ENCODE measurements at regions not wholly inside any gene's neighbourhood (a gene's known extent, or its start where the extent isn't known, plus 50 kb on each side); places are given as distances from the start of the nearest gene placed in this dataset.

- peaks cover 6% of the 10 kb centered on the region for H3K9me3 ChIP-seq (ENCODE audit: control insufficient read depth, low read depth, low read length)
- dilution Hi-C loops (cut with MboI; ENCODE audit: extremely low pct_ligation_motif_present, low sequenced_read_pairs), result no loop called here
- no peak for FAIRE-seq
Observed at GRCh38 chr10:130747356-130747755, 564.2 kb downstream of the TCERG1L start.

DNA sequence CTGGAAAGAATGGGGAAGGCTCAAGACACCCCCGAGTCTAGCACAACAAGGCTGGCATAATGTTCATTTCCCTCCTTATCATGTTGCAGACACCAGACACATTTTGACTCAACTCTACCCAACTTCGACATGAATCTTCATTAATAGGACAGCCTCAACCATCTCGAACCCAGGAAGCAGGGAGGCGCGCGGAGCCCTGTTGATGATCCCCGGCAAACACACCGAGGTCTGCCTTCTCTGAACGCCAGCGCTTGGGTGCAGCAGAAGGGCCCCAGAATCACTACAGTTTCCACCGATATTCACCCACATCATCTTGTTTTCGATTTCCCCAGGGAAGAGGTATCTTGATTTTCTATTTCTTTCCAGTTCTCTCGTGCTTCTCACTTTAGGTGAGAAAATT, 563.6 kb downstream of the TCERG1L start:
- H3K9me1 ChIP-seq (ENCODE audit: control insufficient read depth, extremely low read depth, insufficient read depth, low read length), result no peaks in the 10 kb centered on the region
- H4K20me1 ChIP-seq (ENCODE audit: control insufficient read depth, extremely low read depth, insufficient read depth, low read length), result no peaks in the 10 kb centered on the region
- dilution Hi-C loops (cut with MboI; ENCODE audit: extremely low pct_ligation_motif_present, low sequenced_read_pairs), result no loop called here
- TF ChIP-seq, protein P1, sequence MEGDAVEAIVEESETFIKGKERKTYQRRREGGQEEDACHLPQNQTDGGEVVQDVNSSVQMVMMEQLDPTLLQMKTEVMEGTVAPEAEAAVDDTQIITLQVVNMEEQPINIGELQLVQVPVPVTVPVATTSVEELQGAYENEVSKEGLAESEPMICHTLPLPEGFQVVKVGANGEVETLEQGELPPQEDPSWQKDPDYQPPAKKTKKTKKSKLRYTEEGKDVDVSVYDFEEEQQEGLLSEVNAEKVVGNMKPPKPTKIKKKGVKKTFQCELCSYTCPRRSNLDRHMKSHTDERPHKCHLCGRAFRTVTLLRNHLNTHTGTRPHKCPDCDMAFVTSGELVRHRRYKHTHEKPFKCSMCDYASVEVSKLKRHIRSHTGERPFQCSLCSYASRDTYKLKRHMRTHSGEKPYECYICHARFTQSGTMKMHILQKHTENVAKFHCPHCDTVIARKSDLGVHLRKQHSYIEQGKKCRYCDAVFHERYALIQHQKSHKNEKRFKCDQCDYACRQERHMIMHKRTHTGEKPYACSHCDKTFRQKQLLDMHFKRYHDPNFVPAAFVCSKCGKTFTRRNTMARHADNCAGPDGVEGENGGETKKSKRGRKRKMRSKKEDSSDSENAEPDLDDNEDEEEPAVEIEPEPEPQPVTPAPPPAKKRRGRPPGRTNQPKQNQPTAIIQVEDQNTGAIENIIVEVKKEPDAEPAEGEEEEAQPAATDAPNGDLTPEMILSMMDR (optimal IDR thresholded peaks at IDR 0.05 in 1 of 3, IDR thresholded peaks at IDR 0.05 in 1 of 3, conservative IDR thresholded peaks at IDR 0.05 in 1 of 3; ENCODE audit: extremely low read depth in 1 of 3, insufficient read depth in 2 of 3, low read length in 3 of 3), result no peak
- no peak for TF ChIP-seq EZH2 (IDR thresholded peaks at IDR 0.05; ENCODE audit: low read length)
- no peak overlapping the region for H3K9ac ChIP-seq (ENCODE audit: control insufficient read depth, extremely low read depth, insufficient read depth, low read length)
- H3K27me3 ChIP-seq (ENCODE audit: control insufficient read depth, extremely low read depth, insufficient read depth, low read length), result no peaks in the 10 kb centered on the region
- H3K4me2 ChIP-seq (ENCODE audit: control insufficient read depth, extremely low read depth, insufficient read depth, low read depth, low read length), result no peak overlapping the region
- DNase-seq (ENCODE audit: low read depth, low spot score) (no peak), FAIRE-seq (no peak)
- no peaks in the 10 kb centered on the region for H3K4me1 ChIP-seq (ENCODE audit: control insufficient read depth, extremely low read depth, insufficient read depth, low read length)
- peaks cover 6% of the 10 kb centered on the region for H3K9me3 ChIP-seq (ENCODE audit: control insufficient read depth, low read depth, low read length)
- H3K79me2 ChIP-seq (ENCODE audit: control insufficient read depth, insufficient read depth, low read length), result no peaks in the 10 kb centered on the region
- H3K27ac ChIP-seq (ENCODE audit: control insufficient read depth, insufficient read depth, low read length), result no peak overlapping the region
- no peak overlapping the region for H3K4me3 ChIP-seq (ENCODE audit: control insufficient read depth in 2 of 3, extremely low read depth in 1 of 3, insufficient read depth in 2 of 3, low read depth in 1 of 3, low read length in 3 of 3)
- H2AFZ ChIP-seq (ENCODE audit: control insufficient read depth, low read length), result no peak overlapping the region
- H3K36me3 ChIP-seq (ENCODE audit: control insufficient read depth in 2 of 2, extremely low read depth in 1 of 2, insufficient read depth in 2 of 2, low read length in 2 of 2), result no peaks in the 10 kb centered on the region

More at GRCh38 chr10:130747356-130747755, 564.2 kb downstream of the TCERG1L start:
- H4K20me1 ChIP-seq (ENCODE audit: control insufficient read depth, extremely low read depth, insufficient read depth, low read length), result no peaks in the 10 kb centered on the region
- no peak for TF ChIP-seq EZH2 (IDR thresholded peaks at IDR 0.05; ENCODE audit: low read length)
- TF ChIP-seq, protein P1 (optimal IDR thresholded peaks at IDR 0.05 in 1 of 3, IDR thresholded peaks at IDR 0.05 in 1 of 3, conservative IDR thresholded peaks at IDR 0.05 in 1 of 3; ENCODE audit: extremely low read depth in 1 of 3, insufficient read depth in 2 of 3, low read length in 3 of 3), result no peak
- H3K4me1 ChIP-seq (ENCODE audit: control insufficient read depth, extremely low read depth, insufficient read depth, low read length), result no peaks in the 10 kb centered on the region
- H3K27me3 ChIP-seq (ENCODE audit: control insufficient read depth, extremely low read depth, insufficient read depth, low read length), result no peaks in the 10 kb centered on the region
- H3K4me2 ChIP-seq (ENCODE audit: control insufficient read depth, extremely low read depth, insufficient read depth, low read depth, low read length), result no peak overlapping the region
- H3K9me1 ChIP-seq (ENCODE audit: control insufficient read depth, extremely low read depth, insufficient read depth, low read length), result no peaks in the 10 kb centered on the region
- no peaks in the 10 kb centered on the region for H3K36me3 ChIP-seq (ENCODE audit: control insufficient read depth in 2 of 2, extremely low read depth in 1 of 2, insufficient read depth in 2 of 2, low read length in 2 of 2)
- no peak overlapping the region for H3K27ac ChIP-seq (ENCODE audit: control insufficient read depth, insufficient read depth, low read length)
- H2AFZ ChIP-seq (ENCODE audit: control insufficient read depth, low read length), result no peak overlapping the region
- no peaks in the 10 kb centered on the region for H3K79me2 ChIP-seq (ENCODE audit: control insufficient read depth, insufficient read depth, low read length)
- H3K4me3 ChIP-seq (ENCODE audit: control insufficient read depth in 2 of 3, extremely low read depth in 1 of 3, insufficient read depth in 2 of 3, low read depth in 1 of 3, low read length in 3 of 3), result no peak overlapping the region
- no peak overlapping the region for H3K9ac ChIP-seq (ENCODE audit: control insufficient read depth, extremely low read depth, insufficient read depth, low read length)
- DNase-seq (ENCODE audit: low read depth, low spot score), result no peak
